CD4-positive, alpha-beta T cell treated with Interleukin-21 for 1 hour (primary cell): ENCODE measurements at regions not wholly inside any gene's neighbourhood (a gene's known extent, or its start where the extent isn't known, plus 50 kb on each side); places are given as distances from the start of the nearest gene placed in this dataset.
"Not testable (repeated sequence)": the region's sequence is repeated elsewhere in the genome, so short reads cannot be mapped to it uniquely, and the experiment has no call there.

Source experiments
- DNase-seq: peaks from one replicate; pipeline ENCODE4 v3.0.0-alpha.2; 2020

DNA sequence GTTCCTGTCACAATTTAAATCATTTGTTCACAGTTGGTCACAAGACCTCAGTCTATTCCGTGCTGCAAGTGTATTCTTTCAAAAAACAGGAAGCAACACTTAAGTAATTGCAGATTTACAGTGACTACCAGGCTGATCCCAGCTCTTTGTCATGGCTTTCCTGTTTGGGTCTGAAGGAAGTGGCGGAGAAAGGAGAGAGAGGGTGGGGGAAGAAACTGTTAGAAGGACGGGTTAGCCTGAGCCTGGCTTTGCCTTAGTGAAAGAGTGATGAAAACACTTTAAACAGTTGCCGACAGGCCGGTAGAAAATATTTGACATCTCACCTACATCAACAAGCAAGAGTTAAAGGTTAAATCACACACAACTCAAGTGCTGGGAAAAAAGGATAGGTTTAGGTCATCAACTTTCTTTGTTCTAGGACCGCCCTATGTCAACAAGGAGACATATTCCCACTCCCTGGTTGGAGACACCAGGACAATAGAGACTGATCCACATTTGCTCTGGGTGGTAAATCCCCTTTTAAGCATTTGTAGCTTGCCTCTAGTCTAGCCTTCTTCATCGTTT is 102.2 kb upstream of the DAB2 start:
- no peak for DNase-seq

DNA sequence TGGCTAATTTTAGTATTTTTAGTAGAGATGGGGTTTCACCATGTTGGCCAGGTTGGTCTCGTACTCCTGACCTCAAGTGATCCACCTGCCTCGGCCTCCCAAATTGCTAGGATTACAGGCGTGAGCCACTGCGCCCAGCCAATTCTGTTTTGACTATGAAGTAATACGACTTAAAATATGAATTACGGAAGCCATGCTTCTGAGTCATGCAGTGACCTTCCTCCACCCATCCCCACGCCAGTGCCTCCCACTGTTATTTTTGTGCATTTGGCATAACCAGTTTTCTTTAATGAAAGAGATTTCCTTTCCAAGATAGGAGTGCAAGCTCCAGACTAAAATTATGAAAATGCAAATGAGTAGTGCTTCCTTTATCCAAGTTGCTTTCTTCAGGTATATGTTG is 101.0 kb upstream of the DAB2 start:
- not testable (repeated sequence) for DNase-seq

DNA sequence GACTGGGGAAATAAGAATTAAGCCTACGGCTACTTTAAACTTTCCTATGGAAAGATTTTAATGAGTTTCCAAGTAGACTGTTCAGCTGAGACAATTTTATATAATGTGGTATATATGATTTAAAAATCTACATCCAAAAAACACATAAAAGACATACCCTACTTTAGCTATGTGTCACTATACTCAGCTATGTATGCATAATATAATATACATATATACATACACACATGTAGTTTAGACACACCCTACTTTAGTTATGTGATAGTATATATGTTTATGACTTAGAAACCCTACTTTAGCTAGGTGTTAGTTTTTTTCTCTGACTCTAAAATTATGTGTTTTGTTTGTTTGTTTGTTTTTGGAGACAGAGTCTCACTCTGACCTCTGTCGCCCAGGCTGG is 100.5 kb upstream of the DAB2 start:
- DNase-seq: no peak

DNA sequence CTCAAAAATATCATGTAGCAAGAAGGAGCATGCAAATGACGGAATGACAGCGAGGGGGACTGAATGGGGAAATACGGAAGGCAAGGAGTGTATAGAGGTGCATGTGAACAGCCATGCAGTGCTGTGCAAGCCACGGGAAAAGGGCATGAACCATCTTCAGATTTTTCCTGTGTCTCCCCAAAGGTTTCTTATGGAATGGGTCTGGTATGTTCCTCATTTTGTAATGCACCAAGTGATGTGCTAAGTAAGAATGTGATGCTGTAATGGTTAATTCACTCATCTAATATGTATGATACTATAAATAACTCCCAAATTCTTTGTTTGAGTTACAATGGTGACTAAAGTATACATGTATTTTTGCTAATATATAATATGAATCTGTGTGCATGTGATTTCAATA is 99.0 kb upstream of the DAB2 start:
- no peak for DNase-seq

DNA sequence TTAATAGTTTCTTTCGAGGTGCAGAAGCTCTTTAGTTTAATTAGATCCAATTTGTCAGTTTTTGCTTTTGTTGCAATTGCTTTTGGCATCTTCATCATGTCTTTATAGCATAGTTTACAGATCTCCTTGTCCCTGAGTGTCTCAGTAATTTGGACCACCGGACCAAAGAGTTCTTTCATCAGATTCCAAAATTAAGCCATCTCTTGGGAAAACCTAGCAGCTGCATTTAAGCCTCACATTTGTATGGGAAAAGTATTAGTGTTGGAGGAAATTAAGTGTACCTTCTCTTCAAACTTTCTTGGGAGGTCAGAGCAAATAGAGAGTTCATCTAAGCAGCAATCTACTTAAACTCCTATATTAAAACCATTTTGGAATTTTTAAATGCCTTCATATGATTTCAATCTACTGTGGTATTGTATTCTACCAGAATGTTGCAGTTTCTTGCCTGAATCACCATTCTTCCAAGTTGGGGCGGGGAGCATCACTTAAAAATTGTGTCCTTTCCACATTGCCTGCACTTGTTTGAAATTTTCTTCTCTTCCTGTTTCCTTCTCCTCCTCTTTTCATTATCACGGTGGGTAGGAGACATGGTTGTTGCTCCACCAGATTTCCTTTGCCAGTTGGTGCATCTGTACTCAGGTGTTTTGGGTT is 97.3 kb upstream of the DAB2 start:
- DNase-seq: no peak

DNA sequence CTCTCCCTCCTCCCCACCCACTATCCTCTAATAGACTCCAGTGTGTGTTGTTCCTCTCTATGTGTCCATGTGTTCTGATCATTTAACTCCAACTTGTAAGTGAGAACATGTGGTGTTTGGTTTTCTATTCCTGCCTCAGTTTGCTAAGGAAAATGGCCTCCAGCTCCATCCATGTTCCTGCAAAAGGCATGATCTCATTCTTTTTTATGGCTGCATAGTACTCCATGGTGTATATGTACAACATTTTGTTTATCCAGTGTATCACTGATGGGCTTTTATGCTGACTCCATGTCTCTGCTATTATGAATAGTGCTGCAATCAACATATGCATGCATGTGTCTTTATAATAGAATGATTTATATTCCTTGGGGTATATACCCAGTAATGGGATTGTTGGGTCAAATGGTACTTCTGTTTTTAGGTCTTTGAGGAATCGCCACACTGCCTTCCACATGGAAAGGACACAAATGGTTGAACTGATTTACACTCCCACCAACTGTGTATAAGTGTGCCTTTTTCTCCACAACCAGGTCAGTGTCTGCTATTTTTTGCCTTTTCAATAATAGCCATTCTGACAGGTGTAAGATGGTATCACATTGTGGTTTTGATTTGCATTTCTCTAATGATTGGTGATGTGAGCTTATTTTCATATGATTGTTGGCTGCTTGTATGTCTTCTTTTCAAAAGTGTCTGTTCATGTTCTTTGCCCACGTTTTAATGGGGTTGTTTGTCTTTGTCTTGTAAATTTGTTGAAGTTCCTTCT is 96.5 kb upstream of the DAB2 start:
- DNase-seq: no peak

DNA sequence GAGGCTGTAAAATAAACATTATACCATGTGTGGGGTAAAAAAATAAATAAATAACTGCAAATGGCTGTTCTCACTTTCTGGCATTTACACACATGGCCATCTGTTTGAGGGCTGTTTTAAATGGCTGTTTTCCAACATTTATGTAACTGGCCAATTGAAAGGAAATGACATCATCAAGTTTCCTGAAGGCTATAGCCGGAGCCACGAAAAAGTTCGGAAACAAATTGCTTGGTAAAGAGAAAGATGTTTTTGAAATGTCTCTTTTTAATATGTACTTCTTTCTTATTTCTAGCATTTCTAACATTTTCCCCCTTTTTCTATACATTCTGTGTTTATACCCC is 95.4 kb upstream of the DAB2 start:
- DNase-seq: no peak

DNA sequence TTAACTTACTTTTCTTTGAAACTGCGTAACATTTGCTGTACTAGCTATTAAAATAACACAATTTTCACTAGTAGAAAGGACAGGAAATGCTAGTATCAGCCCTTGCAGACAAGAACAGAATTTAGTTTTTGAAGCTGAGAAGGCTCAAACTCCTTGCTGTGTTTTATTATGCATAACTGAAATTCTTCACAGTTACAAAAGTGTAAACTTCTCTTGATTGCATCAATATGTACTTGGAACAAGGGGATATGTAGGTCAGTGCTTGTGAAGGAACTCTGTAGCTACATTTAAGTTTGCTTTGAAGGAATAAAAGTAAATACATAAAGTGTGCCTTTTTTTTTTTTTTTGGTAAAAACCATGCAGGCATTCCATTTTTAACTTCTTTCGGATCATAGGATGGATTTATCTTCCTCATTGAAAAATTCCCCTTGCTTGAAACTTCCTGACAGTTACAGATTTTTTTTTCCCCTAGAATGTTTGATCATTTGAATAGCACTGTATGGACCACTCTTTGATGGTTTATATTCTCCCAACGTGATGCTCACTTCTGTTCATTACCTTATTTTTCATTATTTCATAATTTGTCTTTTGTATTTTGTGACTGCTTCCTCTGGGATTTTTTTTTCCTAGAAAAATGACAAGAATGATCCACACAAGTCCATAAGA is 94.9 kb upstream of the DAB2 start:
- no peak for DNase-seq

DNA sequence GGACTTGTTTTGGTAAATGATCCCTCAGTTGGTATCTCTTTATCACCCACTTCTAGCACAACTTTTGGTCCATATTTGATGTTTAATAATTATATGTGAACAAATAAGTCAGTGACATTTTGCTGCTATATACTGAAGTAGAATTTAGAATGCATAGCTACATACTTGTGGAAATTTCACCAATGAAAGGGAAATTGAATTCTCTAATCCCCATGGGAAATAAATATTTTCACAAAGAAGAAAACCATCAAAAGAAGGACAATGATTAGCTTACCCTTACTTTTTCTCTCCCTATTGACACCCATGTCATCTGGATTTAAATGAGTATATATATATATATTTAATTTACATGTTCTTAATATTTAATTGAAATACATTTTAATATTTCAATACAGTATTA is 94.3 kb upstream of the DAB2 start:
- no peak for DNase-seq

DNA sequence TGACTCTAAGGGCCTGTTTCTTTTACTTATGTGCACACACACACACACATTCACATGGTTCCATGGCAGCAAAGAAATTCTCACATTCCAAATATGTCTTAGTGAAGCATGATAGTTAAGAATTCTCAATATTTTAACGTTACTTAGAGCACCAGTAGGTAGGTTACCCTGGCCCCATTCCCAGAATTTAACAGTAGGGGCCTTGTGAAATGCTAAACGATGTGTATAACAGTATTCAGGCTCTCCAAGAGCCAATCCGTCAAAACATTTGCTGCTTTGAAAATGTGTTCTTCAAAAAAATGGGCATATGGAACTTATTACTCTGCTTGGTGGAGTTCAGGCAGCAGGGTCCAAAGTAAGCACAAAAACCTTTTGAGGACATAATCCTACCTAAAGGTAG is 93.7 kb upstream of the DAB2 start:
- DNase-seq: no peak

DNA sequence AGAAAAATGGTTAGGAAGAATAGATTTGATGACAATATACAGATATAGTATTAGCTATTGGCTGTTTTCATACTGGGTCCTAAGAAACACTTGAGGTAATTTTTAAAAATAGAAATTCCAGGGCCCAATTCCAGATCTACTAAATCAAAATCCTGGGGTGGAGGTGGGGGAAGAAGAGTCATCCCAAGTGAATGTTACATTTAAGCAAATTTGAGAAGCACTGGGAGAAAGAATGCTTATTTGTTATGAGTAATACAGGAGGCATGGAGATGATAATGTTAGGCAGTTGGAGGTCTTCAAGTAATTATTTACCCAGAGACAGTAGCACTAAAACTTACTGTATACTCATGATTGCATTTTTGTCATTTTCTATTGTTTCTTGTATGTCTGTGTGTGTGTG is 93.0 kb upstream of the DAB2 start:
- no peak for DNase-seq

DNA sequence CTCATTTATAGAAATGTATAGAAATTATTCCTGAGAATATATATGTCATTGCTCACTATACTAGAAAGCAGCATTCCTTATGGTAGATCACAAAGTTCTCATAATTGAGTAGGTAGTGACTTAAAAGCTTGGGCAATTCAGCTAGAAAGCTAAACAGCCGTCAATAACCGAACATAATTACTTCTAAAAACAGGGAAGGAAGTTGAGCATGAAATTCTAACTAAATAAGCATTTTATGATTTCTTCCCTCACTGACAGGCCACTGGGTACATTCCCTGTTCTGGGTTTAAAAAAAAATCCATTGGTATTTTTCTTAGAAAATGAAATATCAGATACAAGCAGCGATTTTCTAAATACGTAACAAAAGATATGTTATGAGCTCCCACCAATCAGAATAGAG is 91.1 kb upstream of the DAB2 start:
- DNase-seq: no peak

DNA sequence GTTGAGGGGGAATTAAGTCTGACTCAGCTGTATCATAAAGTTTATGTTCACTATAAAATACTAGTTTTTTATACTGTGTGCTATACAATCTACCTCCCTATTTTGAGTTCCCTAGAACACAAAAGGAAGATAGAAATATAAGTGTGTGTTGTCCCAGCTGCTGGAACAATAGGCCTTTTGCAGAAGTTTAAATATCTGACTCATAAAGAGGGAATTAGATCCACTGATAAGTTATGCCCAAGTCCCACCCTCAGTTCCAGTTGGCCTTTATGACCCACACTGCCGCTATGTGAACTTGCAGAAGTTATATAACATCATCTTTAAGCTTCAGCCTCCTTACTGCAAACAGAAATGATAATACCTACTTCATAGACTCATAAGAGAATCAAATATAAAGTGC is 88.5 kb upstream of the DAB2 start:
- DNase-seq: no peak

DNA sequence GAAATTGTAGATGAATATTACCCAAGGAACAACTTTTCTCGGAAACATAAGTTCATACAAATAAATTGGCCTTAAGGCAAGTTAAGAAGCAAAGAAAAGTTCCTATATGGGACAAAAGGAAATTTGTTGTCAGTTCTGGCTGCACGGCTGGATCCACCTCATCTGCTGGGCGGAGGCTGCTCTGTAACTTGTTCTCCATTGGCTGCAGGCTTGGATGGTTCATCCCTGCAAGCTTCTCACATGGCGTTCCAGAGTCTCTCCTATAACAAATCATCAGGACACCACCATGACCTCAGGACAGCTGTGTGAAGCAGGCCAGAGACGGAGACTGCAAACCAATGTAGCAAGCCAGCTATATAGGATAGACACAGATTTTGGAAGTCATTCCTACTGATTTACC is 81.4 kb upstream of the DAB2 start:
- no peak for DNase-seq

DNA sequence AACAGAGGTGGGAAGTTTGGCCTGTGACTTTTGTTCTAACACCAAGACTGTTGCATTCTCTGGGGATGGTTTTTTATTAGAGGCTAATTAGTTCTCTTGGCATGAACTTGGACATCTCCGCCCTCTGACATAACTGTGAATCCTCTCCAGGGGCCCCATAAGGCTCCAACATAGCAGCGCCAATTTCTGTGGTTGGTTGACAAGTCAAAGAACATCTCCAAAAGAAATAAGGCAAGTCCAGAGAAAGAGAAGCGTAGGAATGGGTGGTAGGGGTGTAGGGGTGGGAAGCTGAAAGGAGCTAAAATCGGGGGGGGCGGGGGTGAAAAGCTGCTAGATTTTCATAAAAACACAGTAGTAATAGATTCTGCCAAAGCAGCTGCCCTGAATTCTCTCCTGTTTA is 81.0 kb upstream of the DAB2 start:
- DNase-seq: no peak

DNA sequence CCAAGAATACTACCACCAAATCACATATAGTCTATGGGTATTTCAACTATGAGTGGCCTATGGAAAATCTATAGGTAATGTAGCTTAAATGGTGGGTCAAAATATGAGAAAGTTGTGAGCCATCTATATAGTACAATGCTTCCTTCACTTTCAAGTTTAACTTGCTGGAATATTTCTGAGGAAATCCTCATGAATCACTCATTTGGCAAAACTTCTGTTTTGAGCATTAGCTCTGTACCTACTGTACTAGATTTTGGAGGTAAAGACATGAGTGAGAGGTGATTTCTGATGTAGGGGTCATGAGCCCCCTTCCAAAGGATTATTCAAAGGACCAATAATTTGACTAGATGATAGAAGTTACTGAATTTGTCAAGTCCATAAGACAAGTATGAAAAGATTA is 80.6 kb upstream of the DAB2 start:
- no peak for DNase-seq

DNA sequence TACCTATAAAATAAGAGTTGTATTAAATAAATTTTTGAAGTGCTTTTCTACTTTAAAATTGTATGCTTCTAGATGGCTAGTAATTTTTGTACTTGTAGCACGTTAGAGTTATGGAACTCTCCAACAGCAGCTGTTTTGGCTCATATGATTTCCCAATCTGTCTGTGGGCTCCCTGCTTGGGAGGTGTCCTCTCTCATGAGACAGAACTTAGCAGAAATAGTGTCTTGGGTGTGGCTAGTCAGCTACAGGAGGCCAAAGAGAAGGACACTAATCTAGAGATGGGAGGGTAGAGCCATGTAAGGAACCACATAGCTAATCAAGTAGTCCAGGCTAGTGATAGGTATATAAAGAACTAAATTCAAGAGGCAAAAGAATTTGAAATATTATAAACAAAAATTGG is 78.4 kb upstream of the DAB2 start:
- DNase-seq: no peak

DNA sequence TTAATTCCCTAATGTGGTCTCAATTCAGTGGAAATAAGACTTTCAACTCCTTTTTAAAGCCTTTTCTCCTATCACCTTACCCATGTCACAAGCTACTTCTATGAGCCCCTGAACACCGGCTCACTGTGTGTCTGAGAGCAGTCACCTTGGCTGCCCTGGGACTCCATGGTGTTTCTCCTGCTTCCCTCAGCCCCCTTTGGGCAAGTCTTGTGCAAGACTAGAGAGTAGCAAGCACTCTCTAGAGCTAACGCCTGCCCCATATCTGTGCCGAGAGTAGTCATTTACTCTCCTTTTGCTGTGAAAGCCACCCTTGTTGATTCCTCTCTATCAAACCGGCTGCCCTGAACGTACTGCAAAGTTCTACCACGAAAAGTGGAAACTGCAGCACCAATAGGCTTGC is 77.9 kb upstream of the DAB2 start:
- no peak for DNase-seq

DNA sequence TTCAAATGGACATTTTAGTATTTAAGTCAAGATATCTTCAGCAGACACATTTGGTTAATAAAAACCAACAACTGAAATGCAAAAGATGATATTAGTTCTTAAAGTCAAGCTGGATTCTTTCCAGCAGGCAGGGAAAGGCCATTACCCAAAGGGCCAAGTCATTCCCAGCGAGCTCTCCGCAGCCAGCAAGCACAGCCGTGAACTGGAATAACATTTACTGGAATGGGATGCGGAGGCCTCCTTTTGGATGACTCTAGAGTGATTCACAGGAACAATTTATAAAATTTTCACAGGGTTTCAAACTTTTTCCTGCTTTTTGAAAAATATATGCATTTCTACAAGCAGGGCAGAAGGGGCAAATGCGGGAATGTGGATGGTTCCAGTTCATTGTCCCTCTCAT is 76.6 kb upstream of the DAB2 start:
- no peak for DNase-seq

DNA sequence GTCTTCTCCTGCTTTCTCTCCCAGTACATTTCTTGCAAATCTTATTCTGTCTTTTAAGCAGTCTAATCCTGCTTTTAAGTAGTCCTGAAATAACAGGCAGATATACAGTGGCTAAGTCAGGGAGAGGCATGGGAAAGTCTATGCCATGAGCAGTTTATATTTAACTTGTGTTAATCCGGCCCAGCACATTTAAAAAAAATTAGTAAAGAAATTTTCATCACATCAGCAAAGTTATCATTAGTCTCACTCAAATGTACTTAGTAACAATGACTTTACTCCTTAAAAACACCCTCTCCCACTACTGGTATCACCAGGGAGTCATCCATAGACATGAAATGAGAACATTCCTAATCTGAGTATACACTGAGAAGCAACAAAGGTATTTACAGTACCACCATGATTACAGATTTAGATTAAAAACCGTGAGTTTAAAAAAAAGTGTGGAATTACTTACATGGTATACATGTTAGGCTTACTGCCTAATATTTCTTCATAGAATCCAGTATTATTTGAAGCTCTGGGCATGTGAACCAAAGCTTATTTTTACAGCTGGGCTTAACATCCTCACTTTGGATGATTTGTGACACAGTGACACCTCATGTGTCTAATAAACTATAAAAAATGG is 75.9 kb upstream of the DAB2 start:
- no peak for DNase-seq

DNA sequence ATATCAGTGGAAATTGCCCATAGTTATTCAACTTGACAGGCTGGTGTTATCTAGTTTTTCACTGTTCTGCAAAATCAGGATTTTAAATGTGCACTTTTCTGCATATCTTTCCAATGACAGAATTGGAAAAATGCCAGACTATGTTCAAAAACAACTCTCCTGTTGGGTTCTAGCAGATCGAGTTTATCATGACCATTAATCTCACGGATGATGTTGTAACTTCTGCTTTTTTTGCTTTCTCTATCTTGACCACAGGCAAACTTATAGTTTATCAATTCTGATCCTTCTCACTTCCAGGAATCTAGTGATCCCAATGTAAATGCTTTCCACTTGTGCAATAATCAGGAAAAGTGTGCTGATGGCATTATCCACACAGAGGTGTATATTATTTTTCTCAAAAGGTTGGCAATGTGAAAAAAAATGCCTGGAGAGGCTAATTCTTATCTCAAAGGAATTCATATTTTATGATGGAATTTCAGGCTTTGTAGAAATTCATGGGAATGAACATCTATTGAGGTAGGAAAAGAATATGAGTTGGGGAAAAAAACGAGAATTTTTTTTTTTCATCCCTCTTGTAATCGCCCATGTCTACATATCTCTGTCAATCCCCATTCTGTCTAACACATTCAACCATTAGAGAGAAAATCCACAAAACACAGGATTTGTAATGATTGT is 73.6 kb upstream of the DAB2 start:
- DNase-seq: no peak

DNA sequence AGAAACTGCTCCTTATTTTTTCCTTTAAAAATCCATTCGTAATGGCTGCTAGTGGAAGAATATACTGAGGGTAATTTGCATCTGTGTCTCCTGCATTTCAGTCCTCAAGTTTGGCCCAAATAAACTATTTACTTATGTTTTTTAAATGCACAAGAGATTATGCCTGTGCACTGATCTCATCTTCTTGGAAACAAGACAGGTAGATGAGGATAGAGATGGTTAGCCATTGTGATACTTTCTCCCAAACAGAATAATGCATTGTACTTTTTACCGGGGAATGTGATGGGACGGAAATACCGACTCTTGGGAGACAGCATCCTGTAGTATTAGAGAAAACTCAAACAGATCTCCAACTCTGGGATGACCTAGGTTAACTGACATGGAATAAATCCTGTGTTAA is 72.5 kb upstream of the DAB2 start:
- no peak for DNase-seq

DNA sequence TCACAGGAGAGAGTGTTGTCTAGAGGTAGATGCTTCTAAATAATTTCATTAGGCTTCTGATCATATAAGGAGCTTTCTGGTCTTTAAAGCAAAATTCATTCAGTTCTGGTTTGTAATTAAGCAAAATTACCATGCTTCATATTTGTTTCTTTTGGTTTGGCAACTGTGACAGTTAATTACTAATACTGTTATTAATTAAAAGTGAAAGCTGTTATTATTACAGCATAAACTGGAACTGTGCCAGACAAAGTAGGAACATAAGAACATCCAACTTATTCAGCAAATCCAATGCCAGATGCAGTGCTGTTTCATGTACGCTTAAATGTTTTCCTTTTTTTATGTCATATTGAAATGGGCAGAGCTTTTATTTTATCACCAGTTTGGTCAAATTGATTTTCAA is 70.4 kb upstream of the DAB2 start:
- no peak for DNase-seq
